ENCODE measurements at regions not wholly inside any gene's neighbourhood (a gene's known extent, or its start where the extent isn't known, plus 50 kb on each side); places are given as distances from the start of the nearest gene placed in this dataset.

- no peak for TF ChIP-seq ZNF57 (CRISPR knock-in tag; IDR thresholded peaks at IDR 0.05)
- TF ChIP-seq BCLAF1 (IDR thresholded peaks at IDR 0.05; ENCODE audit: borderline replicate concordance in 1 of 2, control insufficient read depth in 1 of 2, low read depth in 2 of 2, low read length in 1 of 2): no peak
- no peak for TF ChIP-seq BRCA1 (IDR thresholded peaks at IDR 0.05)
- no peak for TF ChIP-seq BRCA1 (CRISPR knock-in tag; IDR thresholded peaks at IDR 0.05)
- TF ChIP-seq PRDM10 (IDR thresholded peaks at IDR 0.05; ENCODE audit: partially characterized antibody): no peak
- TF ChIP-seq ZFP1 (CRISPR knock-in tag; IDR thresholded peaks at IDR 0.05): no peak
- no peak for TF ChIP-seq ZNF174 (CRISPR knock-in tag; IDR thresholded peaks at IDR 0.05)
- TF ChIP-seq ZBTB40 (IDR thresholded peaks at IDR 0.05): no peak
- no peak for TF ChIP-seq ZBTB40 (CRISPR knock-in tag; IDR thresholded peaks at IDR 0.05)
- TF ChIP-seq TGIF2 (CRISPR knock-in tag; IDR thresholded peaks at IDR 0.05): no peak
- 0 out of 2 replicates have a peak, but pooled peaks have one; percentile 13 for TF ChIP-seq JUNB (CRISPR knock-in tag; conservative IDR thresholded peaks at IDR 0.05)
Observed at GRCh38 chr12:71299541-71300376, 139.8 kb upstream of the LGR5 start (continued).
